GM12878 (cell line): ENCODE measurements at regions not wholly inside any gene's neighbourhood (a gene's known extent, or its start where the extent isn't known, plus 50 kb on each side); places are given as distances from the start of the nearest gene placed in this dataset.

ENCODE experiments used
- ATAC-seq: fragments of 200-7000 bp; cut with Tn5 transposase; 3 replicates; pipeline ENCODE4 v1.9.1; 2020; ENCODE audit warnings: mild to moderate bottlenecking, moderate library complexity
- BruUV-seq: library from RNA; stranded (reverse); fragments of 400-500 nt; replicated peaks from 2 replicates; lab custom pipeline; 2021; lab: Mats Ljungman, UMichigan
- CTCF ChIA-PET: fragments of 300-600 bp; sonication (Branson Sonifier 250); formaldehyde crosslinking; extraction: SDS; loops from one replicate; lab custom pipeline; 2021; ENCODE audit warnings: inconsistent platforms; lab: Yijun Ruan, JAX
- POLR2A ChIA-PET: fragments of 350-600 bp; formaldehyde crosslinking; extraction: SDS; loops from one replicate; lab custom pipeline; 2021; ENCODE audit warnings: inconsistent platforms; lab: Charles Lee
- RAD21 ChIA-PET: fragments of 300-600 bp; sonication (Branson Sonifier 250); formaldehyde crosslinking; loops from one replicate; lab custom pipeline; 2023; ENCODE audit warnings: antibody characterized with exemption; ENCODE audit not compliant: unreplicated experiment; lab: Charles Lee
- SMC1A ChIA-PET: fragments of 300-600 bp; sonication (Branson Sonifier 250); formaldehyde crosslinking; loops from one replicate; lab custom pipeline; 2023; ENCODE audit not compliant: unreplicated experiment, uncharacterized antibody; lab: Charles Lee
- DNase-seq: peaks from one replicate; pipeline ENCODE4 v3.0.0-alpha.2; 2011; ENCODE audit warnings: low read depth, low spot score
- FAIRE-seq: peaks from 3 replicates; lab custom pipeline; 2011; peaks lifted over from hg19 to GRCh38; lab: Jason Lieb, UNC
- H2AFZ ChIP-seq: 2 replicates; pipeline ENCODE4 v1.6.0; 2011; ENCODE audit warnings: low read depth, low read length, control low read depth; ENCODE audit not compliant: control insufficient read depth
- H3K27ac ChIP-seq: 2 replicates; pipeline ENCODE4 v1.5.1; 2011; ENCODE audit warnings: control low read depth; ENCODE audit not compliant: control insufficient read depth, insufficient read depth
- H3K27me3 ChIP-seq, 2 experiments: replicated peaks in 1 of 2; 2 replicates each; pipeline versions ENCODE4 v1.6.0 to v1.6.1; 2011; ENCODE audit warnings: low read length in 1 of 2; ENCODE audit not compliant: control insufficient read depth in 2 of 2, insufficient read depth in 2 of 2
- H3K36me3 ChIP-seq, 2 experiments: 2 replicates each; pipeline ENCODE4 v1.5.1; 2011; ENCODE audit warnings: low read length in 1 of 2; ENCODE audit not compliant: control insufficient read depth in 2 of 2, insufficient read depth in 2 of 2
- H3K4me1 ChIP-seq: 2 replicates; pipeline ENCODE4 v1.6.1; 2011; ENCODE audit warnings: mild to moderate bottlenecking, low read length, moderate library complexity, mixed read lengths; ENCODE audit not compliant: control insufficient read depth, insufficient read depth
- H3K4me2 ChIP-seq: 2 replicates; pipeline ENCODE4 v1.6.0; 2011; ENCODE audit warnings: control low read depth; ENCODE audit not compliant: control insufficient read depth, insufficient read depth
- H3K4me3 ChIP-seq: fragments of 200-600 bp; sonication (generic); 2 replicates; pipeline ENCODE4 v1.5.1; 2016
- H3K79me2 ChIP-seq: 2 replicates; pipeline ENCODE4 v1.6.0; 2011; ENCODE audit warnings: low read length; ENCODE audit not compliant: control insufficient read depth, insufficient read depth
- H3K9ac ChIP-seq: 2 replicates; pipeline ENCODE4 v1.8.0; 2011; ENCODE audit warnings: low read length, control low read depth, mixed read lengths; ENCODE audit not compliant: control insufficient read depth, insufficient read depth
- H3K9me3 ChIP-seq: replicated peaks from 3 replicates; pipeline ENCODE4 v1.5.1; 2011; ENCODE audit warnings: mild to moderate bottlenecking, low read length; ENCODE audit not compliant: control insufficient read depth, insufficient read depth
- H4K20me1 ChIP-seq: 2 replicates; pipeline ENCODE4 v1.6.0; 2011; ENCODE audit not compliant: control insufficient read depth, insufficient read depth
- CHD4 ChIP-seq: fragments of 200-600 bp; sonication (generic); IDR thresholded peaks from 2 replicates; pipeline ENCODE4 v1.6.1; 2016; ENCODE audit warnings: mild to moderate bottlenecking
- E2F4 ChIP-seq: IDR thresholded peaks from 2 replicates; pipeline ENCODE4 v1.6.1; 2012; ENCODE audit warnings: low read depth, low read length, improper control_type of control experiment
- E4F1 ChIP-seq: fragments of 450-650 bp; IDR thresholded peaks from 2 replicates; pipeline ENCODE4 v1.6.1; 2018; ENCODE audit warnings: borderline replicate concordance, mild to moderate bottlenecking; ENCODE audit not compliant: partially characterized antibody
- FOXM1 ChIP-seq: IDR thresholded peaks from 2 replicates; pipeline ENCODE4 v1.6.1; 2012; ENCODE audit warnings: low read depth, mild to moderate bottlenecking, inconsistent platforms, low read length, moderate library complexity
- IRF4 ChIP-seq: IDR thresholded peaks from 2 replicates; pipeline ENCODE4 v1.6.1; 2011; ENCODE audit warnings: low read depth, low read length
- KAT2A ChIP-seq: conservative IDR thresholded peaks from 2 replicates; pipeline ENCODE4 v1.6.1; 2011; ENCODE audit warnings: low read depth, low read length; ENCODE audit not compliant: control insufficient read depth
- MLLT1 ChIP-seq: fragments of 450-650 bp; IDR thresholded peaks from 2 replicates; pipeline ENCODE4 v1.6.1; 2016; ENCODE audit warnings: mild to moderate bottlenecking
- NFYA ChIP-seq: IDR thresholded peaks from 2 replicates; pipeline ENCODE4 v1.6.1; 2011; ENCODE audit warnings: low read depth, mild to moderate bottlenecking, low read length, improper control_type of control experiment, borderline replicate concordance
- POLR2AphosphoS2 ChIP-seq: IDR thresholded peaks from 2 replicates; pipeline ENCODE4 v1.6.1; 2011; ENCODE audit warnings: low read depth, mild to moderate bottlenecking, low read length, improper control_type of control experiment, moderate library complexity
- RAD21 ChIP-seq: IDR thresholded peaks from 2 replicates; pipeline ENCODE4 v1.6.1; 2011; ENCODE audit warnings: mild to moderate bottlenecking, low read depth, low read length, moderate library complexity; ENCODE audit not compliant: insufficient read depth
- ZBTB4 ChIP-seq: fragments of 450-650 bp; formaldehyde crosslinking; IDR thresholded peaks from 2 replicates; pipeline ENCODE4 v1.4.0; 2022; ENCODE audit warnings: mild to moderate bottlenecking, moderate library complexity
- ZNF217 ChIP-seq: fragments of 450-650 bp; IDR thresholded peaks from 2 replicates; pipeline ENCODE4 v1.6.1; 2017; ENCODE audit warnings: antibody characterized with exemption, mild to moderate bottlenecking
- WGBS: methylation state at CpG from one replicate; pipeline ENCODE4 v1.1.6; 2016; ENCODE audit warnings: low lambda C conversion rate; ENCODE audit not compliant: insufficient replicate concordance, insufficient coverage; ENCODE audit errors: missing lambda C conversion rate; 5-methylcytosine and 5-hydroxymethylcytosine counted together
- in situ Hi-C: fragments of 300-500 bp; cut with MboI; formaldehyde crosslinking; loops from 9 replicates; pipeline ENCODE4 v1.14.3; 2018; ENCODE audit warnings: mixed read lengths
- intact Hi-C: fragments of 100-400 bp; cut with micrococcal nuclease; formaldehyde crosslinking; loops from one replicate; pipeline ENCODE4 v1.14.2; 2022; ENCODE audit not compliant: unreplicated experiment
- TF ChIP-seq, protein P1 (sequence below): IDR thresholded peaks from 2 replicates; pipeline ENCODE4 v1.6.1; 2011; ENCODE audit warnings: low read depth, low read length, improper control_type of control experiment, borderline replicate concordance

DNA sequence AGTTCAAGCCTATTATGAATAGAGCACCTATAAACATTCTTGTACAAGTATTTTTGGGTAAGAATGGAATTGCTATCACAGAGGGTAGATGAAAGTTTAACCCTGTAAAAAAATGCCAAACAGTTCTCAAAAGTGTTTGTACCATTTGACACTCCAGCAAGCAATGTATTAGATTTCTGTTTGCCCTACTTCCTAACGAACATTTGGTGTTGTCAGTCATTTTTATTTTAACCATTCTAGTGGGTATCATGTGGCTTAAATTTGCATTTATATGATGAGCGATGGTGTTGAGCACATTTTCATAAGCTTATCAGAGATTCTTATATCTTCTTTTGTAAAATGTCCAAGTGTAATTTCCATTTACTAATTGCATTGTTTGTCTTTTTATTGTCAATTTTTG lies 608.2 kb upstream of the ACVR2A start:
- Histone ChIP-seq H3K9me3 (no peaks in the 10 kb centered on the region; the same call in 2 of the 3 replicates), H3K36me3 (no peaks in the 10 kb centered on the region), H3K79me2 (no peaks in the 10 kb centered on the region), H3K9ac (no peak overlapping the region), H3K27ac (no peak overlapping the region), H3K4me3 (no peak overlapping the region), H3K4me2 (no peak overlapping the region), H3K4me1 (peaks cover 1% of the 10 kb centered on the region; the same call in 1 of the 2 replicates), H3K27me3 (no peaks in the 10 kb centered on the region), H2AFZ (no peak overlapping the region), H4K20me1 (no peaks in the 10 kb centered on the region)
- ATAC-seq (no peak), DNase-seq (no peak), FAIRE-seq (no peak)
- ChIA-PET RAD21 (no interaction called here), SMC1A (no interaction called here), CTCF (no interaction called here), POLR2A (no interaction called here)
- intact Hi-C loops = no loop called here
- TF ChIP-seq ZNF217 (no peak), E4F1 (no peak), FOXM1 (no peak), ZBTB4 (CRISPR knock-in tag) (no peak), CHD4 (no peak), RAD21 (no peak), MLLT1 (no peak), NFYA (no peak), IRF4 (no peak), POLR2AphosphoS2 (no peak), KAT2A (no peak), E2F4 (no peak)
- TF ChIP-seq, protein P1, sequence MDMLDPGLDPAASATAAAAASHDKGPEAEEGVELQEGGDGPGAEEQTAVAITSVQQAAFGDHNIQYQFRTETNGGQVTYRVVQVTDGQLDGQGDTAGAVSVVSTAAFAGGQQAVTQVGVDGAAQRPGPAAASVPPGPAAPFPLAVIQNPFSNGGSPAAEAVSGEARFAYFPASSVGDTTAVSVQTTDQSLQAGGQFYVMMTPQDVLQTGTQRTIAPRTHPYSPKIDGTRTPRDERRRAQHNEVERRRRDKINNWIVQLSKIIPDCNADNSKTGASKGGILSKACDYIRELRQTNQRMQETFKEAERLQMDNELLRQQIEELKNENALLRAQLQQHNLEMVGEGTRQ = no peak
- WGBS = 62% methylated on average over 2 of the region's 2 CpGs
- no TSS peak for BruUV-seq
- in situ Hi-C loops = no loop called here
